Activated CD4-positive, alpha-beta T cell treated with anti-CD3 and anti-CD28 coated beads, Interleukin-2, amount 10 ng/mL, durations not matched to agents 7 days and 5 days (primary cell): ENCODE measurements at regions not wholly inside any gene's neighbourhood (a gene's known extent, or its start where the extent isn't known, plus 50 kb on each side); places are given as distances from the start of the nearest gene placed in this dataset.
"Not testable (repeated sequence)": the region's sequence is repeated elsewhere in the genome, so short reads cannot be mapped to it uniquely, and the experiment has no call there.

ENCODE experiments used
- CTCF ChIA-PET: fragments of 350-600 bp; sonication (Branson Sonifier 250); formaldehyde crosslinking; loops from one replicate; lab custom pipeline; 2021; ENCODE audit warnings: antibody characterized with exemption; lab: Charles Lee
- POLR2A ChIA-PET: fragments of 350-600 bp; sonication (Branson Sonifier 250); formaldehyde crosslinking; loops from one replicate; lab custom pipeline; 2021; ENCODE audit warnings: antibody characterized with exemption; lab: Charles Lee
- DNase-seq: peaks from one replicate; pipeline ENCODE4 v3.0.0-alpha.2; 2020
- H3K27ac Mint-ChIP-seq: one replicate; pipeline ENCODE4 v1.8.0; 2021; ENCODE audit warnings: mild to moderate bottlenecking, moderate library complexity, mixed read lengths
- H3K27me3 Mint-ChIP-seq: one replicate; pipeline ENCODE4 v1.8.0; 2021; ENCODE audit warnings: mixed read lengths
- H3K36me3 Mint-ChIP-seq: one replicate; pipeline ENCODE4 v1.8.0; 2021; ENCODE audit warnings: low read depth, mixed read lengths
- H3K4me1 Mint-ChIP-seq: one replicate; pipeline ENCODE4 v1.8.0; 2021; ENCODE audit warnings: mixed read lengths
- H3K4me3 Mint-ChIP-seq: one replicate; pipeline ENCODE4 v1.8.0; 2021; ENCODE audit warnings: mild to moderate bottlenecking, moderate library complexity, mixed read lengths
- H3K9me3 Mint-ChIP-seq: one replicate; pipeline ENCODE4 v1.8.0; 2021; ENCODE audit warnings: mixed read lengths

- no peak for DNase-seq
- POLR2A ChIA-PET, result no interaction called here
- H3K4me3 Mint-ChIP-seq, result no peak overlapping the region
Observed at GRCh38 chr4:60683973-60684372, 516.2 kb upstream of the ADGRL3 start.

GRCh38 chr4:60696062-60696461 is 504.1 kb upstream of the ADGRL3 start:
- H3K4me1 Mint-ChIP-seq, H3K36me3 Mint-ChIP-seq, DNase-seq, H3K27me3 Mint-ChIP-seq, CTCF ChIA-PET, H3K27ac Mint-ChIP-seq, H3K4me3 Mint-ChIP-seq, POLR2A ChIA-PET: not testable (repeated sequence)
- H3K9me3 Mint-ChIP-seq, result peaks cover 12% of the 10 kb centered on the region

More at GRCh38 chr4:60683973-60684372, 516.2 kb upstream of the ADGRL3 start:
- H3K27me3 Mint-ChIP-seq, result no peaks in the 10 kb centered on the region
- no peaks in the 10 kb centered on the region for H3K9me3 Mint-ChIP-seq
- no peaks in the 10 kb centered on the region for H3K36me3 Mint-ChIP-seq
- H3K27ac Mint-ChIP-seq, result no peak overlapping the region
- CTCF ChIA-PET, result no interaction called here
- H3K4me1 Mint-ChIP-seq, result no peaks in the 10 kb centered on the region

GRCh38 chr4:60709061-60709460 is 491.1 kb upstream of the ADGRL3 start:
- H3K4me3 Mint-ChIP-seq, result no peak overlapping the region
- CTCF ChIA-PET, result no interaction called here
- no peaks in the 10 kb centered on the region for H3K9me3 Mint-ChIP-seq
- H3K27ac Mint-ChIP-seq, result no peak overlapping the region
- H3K4me1 Mint-ChIP-seq, result no peaks in the 10 kb centered on the region
- no peaks in the 10 kb centered on the region for H3K27me3 Mint-ChIP-seq
- no peaks in the 10 kb centered on the region for H3K36me3 Mint-ChIP-seq
- DNase-seq, result no peak
- POLR2A ChIA-PET, result no interaction called here

- ChIA-PET CTCF (no interaction called here), POLR2A (no interaction called here)
- no peak overlapping the region for H3K27ac Mint-ChIP-seq
- peaks cover 3% of the 10 kb centered on the region for H3K9me3 Mint-ChIP-seq
- no peak overlapping the region for H3K4me3 Mint-ChIP-seq
- no peak for DNase-seq
- H3K36me3 Mint-ChIP-seq, result no peaks in the 10 kb centered on the region
- H3K27me3 Mint-ChIP-seq, result no peaks in the 10 kb centered on the region
- no peaks in the 10 kb centered on the region for H3K4me1 Mint-ChIP-seq
Observed at GRCh38 chr4:60718874-60719273, 481.3 kb upstream of the ADGRL3 start.

GRCh38 chr4:60721685-60722084 is 478.4 kb upstream of the ADGRL3 start:
- POLR2A ChIA-PET, result no interaction called here
- H3K27me3 Mint-ChIP-seq, result no peaks in the 10 kb centered on the region
- no peaks in the 10 kb centered on the region for H3K36me3 Mint-ChIP-seq
- peaks cover 1% of the 10 kb centered on the region for H3K9me3 Mint-ChIP-seq
- H3K27ac Mint-ChIP-seq, result no peak overlapping the region
- no peak overlapping the region for H3K4me3 Mint-ChIP-seq
- CTCF ChIA-PET, result no interaction called here
- H3K4me1 Mint-ChIP-seq, result no peaks in the 10 kb centered on the region
- no peak for DNase-seq

GRCh38 chr4:60723796-60724195 is 476.3 kb upstream of the ADGRL3 start:
- no peak overlapping the region for H3K4me3 Mint-ChIP-seq
- no peaks in the 10 kb centered on the region for H3K27me3 Mint-ChIP-seq
- H3K4me1 Mint-ChIP-seq, result no peaks in the 10 kb centered on the region
- H3K27ac Mint-ChIP-seq, result no peak overlapping the region
- POLR2A ChIA-PET, result no interaction called here
- H3K9me3 Mint-ChIP-seq, result peaks cover 2% of the 10 kb centered on the region
- CTCF ChIA-PET, result no interaction called here
- DNase-seq, result no peak
- no peaks in the 10 kb centered on the region for H3K36me3 Mint-ChIP-seq

- Mint-ChIP-seq H3K4me1 (no peaks in the 10 kb centered on the region), H3K27ac (no peak overlapping the region), H3K4me3 (no peak overlapping the region), H3K27me3 (no peaks in the 10 kb centered on the region), H3K36me3 (no peaks in the 10 kb centered on the region), H3K9me3 (peaks cover 3% of the 10 kb centered on the region)
- ChIA-PET CTCF (no interaction called here), POLR2A (no interaction called here)
- no peak for DNase-seq
Observed at GRCh38 chr4:60724623-60725022, 475.5 kb upstream of the ADGRL3 start.

- H3K27me3 Mint-ChIP-seq, result no peaks in the 10 kb centered on the region
- POLR2A ChIA-PET, result no interaction called here
- no peak overlapping the region for H3K4me3 Mint-ChIP-seq
- no peak for DNase-seq
- no peaks in the 10 kb centered on the region for H3K36me3 Mint-ChIP-seq
- CTCF ChIA-PET, result no interaction called here
- no peak overlapping the region for H3K27ac Mint-ChIP-seq
- H3K9me3 Mint-ChIP-seq, result peaks cover 3% of the 10 kb centered on the region
- no peaks in the 10 kb centered on the region for H3K4me1 Mint-ChIP-seq
Observed at GRCh38 chr4:60726779-60727178, 473.3 kb upstream of the ADGRL3 start.

GRCh38 chr4:60729194-60729593 is 470.9 kb upstream of the ADGRL3 start:
- H3K4me1 Mint-ChIP-seq, result no peaks in the 10 kb centered on the region
- H3K27ac Mint-ChIP-seq, result no peak overlapping the region
- H3K27me3 Mint-ChIP-seq, result no peaks in the 10 kb centered on the region
- ChIA-PET POLR2A (no interaction called here), CTCF (no interaction called here)
- H3K9me3 Mint-ChIP-seq, result peaks cover 10% of the 10 kb centered on the region
- DNase-seq, result no peak
- no peak overlapping the region for H3K4me3 Mint-ChIP-seq
- no peaks in the 10 kb centered on the region for H3K36me3 Mint-ChIP-seq

GRCh38 chr4:60729764-60730163 is 470.4 kb upstream of the ADGRL3 start:
- DNase-seq, H3K27ac Mint-ChIP-seq, CTCF ChIA-PET, H3K4me3 Mint-ChIP-seq, H3K27me3 Mint-ChIP-seq, H3K36me3 Mint-ChIP-seq, POLR2A ChIA-PET, H3K4me1 Mint-ChIP-seq: not testable (repeated sequence)
- peaks cover 14% of the 10 kb centered on the region for H3K9me3 Mint-ChIP-seq

- Mint-ChIP-seq H3K27me3 (no peaks in the 10 kb centered on the region), H3K4me1 (no peaks in the 10 kb centered on the region), H3K4me3 (no peak overlapping the region), H3K36me3 (no peaks in the 10 kb centered on the region), H3K27ac (no peak overlapping the region), H3K9me3 (peaks cover 18% of the 10 kb centered on the region)
- CTCF ChIA-PET, result no interaction called here
- POLR2A ChIA-PET, result no interaction called here
- DNase-seq, result no peak
Observed at GRCh38 chr4:60737858-60738257, 462.3 kb upstream of the ADGRL3 start.

GRCh38 chr4:60743654-60744053 is 456.5 kb upstream of the ADGRL3 start:
- H3K4me3 Mint-ChIP-seq, result no peak overlapping the region
- H3K27ac Mint-ChIP-seq, result no peak overlapping the region
- DNase-seq, result no peak
- ChIA-PET POLR2A (no interaction called here), CTCF (no interaction called here)
- no peaks in the 10 kb centered on the region for H3K27me3 Mint-ChIP-seq
- H3K4me1 Mint-ChIP-seq, result no peaks in the 10 kb centered on the region
- H3K9me3 Mint-ChIP-seq, result peaks cover 7% of the 10 kb centered on the region
- no peaks in the 10 kb centered on the region for H3K36me3 Mint-ChIP-seq

GRCh38 chr4:60744767-60745166 is 455.4 kb upstream of the ADGRL3 start:
- Mint-ChIP-seq H3K4me3 (no peak overlapping the region), H3K27me3 (no peaks in the 10 kb centered on the region), H3K4me1 (no peaks in the 10 kb centered on the region), H3K27ac (no peak overlapping the region), H3K9me3 (peaks cover 6% of the 10 kb centered on the region), H3K36me3 (no peaks in the 10 kb centered on the region)
- CTCF ChIA-PET, result no interaction called here
- DNase-seq, result no peak
- POLR2A ChIA-PET, result no interaction called here

- Mint-ChIP-seq H3K27ac (no peak overlapping the region), H3K36me3 (no peaks in the 10 kb centered on the region), H3K9me3 (peaks cover 6% of the 10 kb centered on the region), H3K4me1 (no peaks in the 10 kb centered on the region), H3K4me3 (no peak overlapping the region), H3K27me3 (no peaks in the 10 kb centered on the region)
- ChIA-PET CTCF (no interaction called here), POLR2A (no interaction called here)
- DNase-seq, result no peak
Observed at GRCh38 chr4:60745800-60746571, 454.1 kb upstream of the ADGRL3 start.
